Esophagus (tissue), 2 donors: ENCODE measurements at regions not wholly inside any gene's neighbourhood (a gene's known extent, or its start where the extent isn't known, plus 50 kb on each side); places are given as distances from the start of the nearest gene placed in this dataset.
"Not testable (repeated sequence)": the region's sequence is repeated elsewhere in the genome, so short reads cannot be mapped to it uniquely, and the experiment has no call there.

Source experiments
- H3K27ac ChIP-seq, 2 donors: one replicate each; pipeline ENCODE4 v1.5.1; 2013; ENCODE audit warnings: low read depth in 2 of 2, mild to moderate bottlenecking in 2 of 2, inconsistent platforms in 1 of 2, low read length in 1 of 2, moderate library complexity in 1 of 2
- H3K27me3 ChIP-seq, 2 donors: one replicate each; pipeline ENCODE4 v1.6.1; 2013; ENCODE audit warnings: low read length in 2 of 2, control low read depth in 1 of 2, mild to moderate bottlenecking in 1 of 2; ENCODE audit not compliant: insufficient read depth in 2 of 2, control insufficient read depth in 1 of 2
- H3K36me3 ChIP-seq, 2 donors: one replicate each; pipeline ENCODE4 v1.6.1; 2013; ENCODE audit warnings: low read length in 1 of 2; ENCODE audit not compliant: control insufficient read depth in 2 of 2, insufficient read depth in 2 of 2
- H3K4me1 ChIP-seq, 2 donors: one replicate each; pipeline ENCODE4 v1.6.1; 2013; ENCODE audit warnings: low read length in 1 of 2; ENCODE audit not compliant: control insufficient read depth in 2 of 2, insufficient read depth in 2 of 2
- H3K4me3 ChIP-seq, 2 donors: one replicate each; pipeline ENCODE4 v1.5.1; 2013; ENCODE audit warnings: low read length in 2 of 2, mild to moderate bottlenecking in 2 of 2, low read depth in 1 of 2, moderate library complexity in 1 of 2
- H3K9me3 ChIP-seq, 2 donors: one replicate each; pipeline ENCODE4 v1.6.1; 2013; ENCODE audit warnings: mild to moderate bottlenecking in 2 of 2, low read depth in 1 of 2, low read length in 1 of 2, moderate library complexity in 1 of 2; ENCODE audit not compliant: control insufficient read depth in 2 of 2, insufficient read depth in 1 of 2
- WGBS, 2 donors: extraction: QIAGEN DNeasy Blood & Tissue Kit; methylation state at CpG; one replicate each; pipeline ENCODE4 v1.1.7; 2013; 5-methylcytosine and 5-hydroxymethylcytosine counted together
- donor health status: healthy with polysubstance abuse.
- donor health status: Bipolar disorder and iron deficiency.

GRCh38 chr12:131247875-131248274, 294.2 kb downstream of the ADGRD1 start:
- 69 to 71% methylated on average over 6 of the region's 6 CpGs for WGBS, 2 donors
- H3K9me3 ChIP-seq, H3K4me1 ChIP-seq, H3K4me3 ChIP-seq, H3K36me3 ChIP-seq, H3K27me3 ChIP-seq, H3K27ac ChIP-seq: not testable (repeated sequence)

GRCh38 chr12:131249246-131250027, 295.7 kb downstream of the ADGRD1 start:
- no peaks in the 10 kb centered on the region for H3K36me3 ChIP-seq
- H3K4me3 ChIP-seq = no peak overlapping the region
- 64 to 67% methylated on average over 4 of the region's 4 CpGs for WGBS, 2 donors
- no peaks in the 10 kb centered on the region for H3K4me1 ChIP-seq
- no peaks in the 10 kb centered on the region for H3K27me3 ChIP-seq
- H3K27ac ChIP-seq = no peak overlapping the region
- peaks cover 0 to 2% of the 10 kb centered on the region in 2 donors for H3K9me3 ChIP-seq

GRCh38 chr12:131250028-131250950, 296.6 kb downstream of the ADGRD1 start:
- 69 to 74% methylated on average over 20 of the region's 20 CpGs for WGBS, 2 donors
- H3K27ac ChIP-seq = no peak overlapping the region

GRCh38 chr12:131250951-131251315, 297.2 kb downstream of the ADGRD1 start:
- H3K27me3 ChIP-seq = no peaks in the 10 kb centered on the region
- H3K9me3 ChIP-seq = peaks cover 0 to 2% of the 10 kb centered on the region in 2 donors
- H3K4me1 ChIP-seq = no peaks in the 10 kb centered on the region
- no peak overlapping the region for H3K4me3 ChIP-seq
- no peaks in the 10 kb centered on the region for H3K36me3 ChIP-seq
- 87 to 88% methylated on average over 10 of the region's 10 CpGs for WGBS, 2 donors
- H3K27ac ChIP-seq = no peak overlapping the region

More at GRCh38 chr12:131250028-131250950, 296.6 kb downstream of the ADGRD1 start:
- no peak overlapping the region for H3K4me3 ChIP-seq
- no peaks in the 10 kb centered on the region for H3K4me1 ChIP-seq
- H3K27me3 ChIP-seq = no peaks in the 10 kb centered on the region
- peaks cover 0 to 2% of the 10 kb centered on the region in 2 donors for H3K9me3 ChIP-seq
- no peaks in the 10 kb centered on the region for H3K36me3 ChIP-seq

GRCh38 chr12:131251336-131252101, 297.8 kb downstream of the ADGRD1 start:
- WGBS, 2 donors = 72 to 75% methylated on average over 16 of the region's 16 CpGs
- no peak overlapping the region for H3K27ac ChIP-seq
- no peaks in the 10 kb centered on the region for H3K27me3 ChIP-seq
- H3K36me3 ChIP-seq = no peaks in the 10 kb centered on the region
- peaks cover 1 to 2% of the 10 kb centered on the region in 2 donors for H3K9me3 ChIP-seq
- no peaks in the 10 kb centered on the region for H3K4me1 ChIP-seq
- no peak overlapping the region for H3K4me3 ChIP-seq

- Histone ChIP-seq H3K4me1 (no peaks in the 10 kb centered on the region), H3K36me3 (no peaks in the 10 kb centered on the region), H3K27me3 (no peaks in the 10 kb centered on the region), H3K4me3 (no peak overlapping the region), H3K9me3 (peaks cover 2 to 5% of the 10 kb centered on the region in 2 donors), H3K27ac (no peak overlapping the region)
- WGBS, 2 donors = 86 to 87% methylated on average over 6 of the region's 6 CpGs
Measured at GRCh38 chr12:131253376-131254026, 299.8 kb downstream of the ADGRD1 start.

- Histone ChIP-seq H3K27ac (no peak overlapping the region), H3K27me3 (no peaks in the 10 kb centered on the region), H3K36me3 (no peaks in the 10 kb centered on the region), H3K9me3 (peaks cover 2 to 5% of the 10 kb centered on the region in 2 donors), H3K4me3 (no peak overlapping the region), H3K4me1 (no peaks in the 10 kb centered on the region)
- 83 to 85% methylated on average over 2 of the region's 2 CpGs for WGBS, 2 donors
Measured at GRCh38 chr12:131254374-131254773, 300.7 kb downstream of the ADGRD1 start.

GRCh38 chr12:131258398-131258797, 304.7 kb downstream of the ADGRD1 start:
- H3K27me3 ChIP-seq = no peaks in the 10 kb centered on the region
- WGBS, 2 donors = 69 to 88% methylated on average over 8 of the region's 8 CpGs
- no peak overlapping the region for H3K4me3 ChIP-seq
- no peak overlapping the region for H3K27ac ChIP-seq
- H3K36me3 ChIP-seq = no peaks in the 10 kb centered on the region
- H3K4me1 ChIP-seq = no peaks in the 10 kb centered on the region
- peaks cover 0 to 5% of the 10 kb centered on the region in 2 donors for H3K9me3 ChIP-seq
